Hepatocyte (in vitro differentiated cells): ENCODE measurements at regions not wholly inside any gene's neighbourhood (a gene's known extent, or its start where the extent isn't known, plus 50 kb on each side); places are given as distances from the start of the nearest gene placed in this dataset.

Experiments used
- EZH2 ChIP-seq: fragments of 200-600 bp; sonication (generic); IDR thresholded peaks from 2 replicates; pipeline ENCODE4 v1.6.1; 2016; ENCODE audit warnings: antibody characterized with exemption, mild to moderate bottlenecking, borderline replicate concordance
- TF ChIP-seq, protein P1 (sequence below): fragments of 200-600 bp; sonication (generic); IDR thresholded peaks from 2 replicates; pipeline ENCODE4 v1.5.1; 2016; ENCODE audit warnings: antibody characterized with exemption, mild to moderate bottlenecking; ENCODE audit not compliant: poor library complexity

DNA sequence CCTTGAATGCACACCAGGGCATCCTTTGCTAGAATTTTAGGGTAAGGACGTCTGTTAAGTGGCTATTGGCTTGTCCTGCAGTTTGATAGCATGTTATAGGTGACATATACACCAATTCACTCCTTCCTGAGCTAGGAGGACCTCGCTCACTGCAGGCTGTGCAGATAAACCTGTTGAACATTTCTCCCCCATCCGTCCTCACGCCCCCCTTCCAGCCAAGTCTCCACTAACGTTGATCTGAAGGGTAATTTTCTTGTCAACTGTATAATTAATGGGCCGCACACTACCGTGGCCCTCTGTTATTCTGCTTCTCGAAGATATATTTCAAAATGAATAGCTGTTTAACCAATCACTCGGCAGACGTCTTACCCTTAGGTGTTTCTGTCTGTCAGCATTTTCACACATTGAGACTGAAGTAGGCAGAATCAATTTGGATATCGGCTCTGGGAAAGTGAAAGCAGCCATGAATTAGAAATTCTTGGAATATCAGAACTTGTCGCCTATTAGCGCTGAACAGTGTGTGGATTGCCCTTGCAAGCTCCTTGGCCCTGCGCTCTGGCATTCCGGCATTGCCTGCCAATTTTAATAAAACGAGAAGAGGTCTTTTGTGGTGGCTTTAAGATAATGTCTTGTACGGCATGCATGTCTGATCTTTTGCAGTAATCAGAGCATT is 905.3 kb downstream of the TYW1 start:
- no peak for TF ChIP-seq EZH2
- TF ChIP-seq, protein P1, sequence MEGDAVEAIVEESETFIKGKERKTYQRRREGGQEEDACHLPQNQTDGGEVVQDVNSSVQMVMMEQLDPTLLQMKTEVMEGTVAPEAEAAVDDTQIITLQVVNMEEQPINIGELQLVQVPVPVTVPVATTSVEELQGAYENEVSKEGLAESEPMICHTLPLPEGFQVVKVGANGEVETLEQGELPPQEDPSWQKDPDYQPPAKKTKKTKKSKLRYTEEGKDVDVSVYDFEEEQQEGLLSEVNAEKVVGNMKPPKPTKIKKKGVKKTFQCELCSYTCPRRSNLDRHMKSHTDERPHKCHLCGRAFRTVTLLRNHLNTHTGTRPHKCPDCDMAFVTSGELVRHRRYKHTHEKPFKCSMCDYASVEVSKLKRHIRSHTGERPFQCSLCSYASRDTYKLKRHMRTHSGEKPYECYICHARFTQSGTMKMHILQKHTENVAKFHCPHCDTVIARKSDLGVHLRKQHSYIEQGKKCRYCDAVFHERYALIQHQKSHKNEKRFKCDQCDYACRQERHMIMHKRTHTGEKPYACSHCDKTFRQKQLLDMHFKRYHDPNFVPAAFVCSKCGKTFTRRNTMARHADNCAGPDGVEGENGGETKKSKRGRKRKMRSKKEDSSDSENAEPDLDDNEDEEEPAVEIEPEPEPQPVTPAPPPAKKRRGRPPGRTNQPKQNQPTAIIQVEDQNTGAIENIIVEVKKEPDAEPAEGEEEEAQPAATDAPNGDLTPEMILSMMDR: no peak
